ENCODE measurements at regions not wholly inside any gene's neighbourhood (a gene's known extent, or its start where the extent isn't known, plus 50 kb on each side); places are given as distances from the start of the nearest gene placed in this dataset.

GRCh38 chr3:167958141-167958540, 137.6 kb downstream of the GOLIM4 start:
- H3K4me3 ChIP-seq = no peak overlapping the region
- ATAC-seq (no peak), FAIRE-seq (no peak), DNase-seq (ENCODE audit: low read depth in 1 of 2, low spot score in 1 of 2) (no peak)
- CTCF ChIA-PET = no interaction called here
- TF ChIP-seq PBX3 (IDR thresholded peaks at IDR 0.05) (no peak), RAD21 (conservative IDR thresholded peaks at IDR 0.05 in 1 of 2, IDR thresholded peaks at IDR 0.05 in 1 of 2) (no peak), NPAS2 (CRISPR knock-in tag; IDR thresholded peaks at IDR 0.05; ENCODE audit: borderline replicate concordance) (no peak), CHD4 (IDR thresholded peaks at IDR 0.05; ENCODE audit: borderline replicate concordance) (no peak), HOXA7 (CRISPR knock-in tag; IDR thresholded peaks at IDR 0.05) (no peak), RARB (CRISPR knock-in tag; IDR thresholded peaks at IDR 0.05) (no peak), CBX8 (IDR thresholded peaks at IDR 0.05) (no peak)
- H3K4me1 ChIP-seq = no peaks in the 10 kb centered on the region
- H3K27ac ChIP-seq = no peak overlapping the region
- 0% methylated on average over 1 of the region's 1 CpG for WGBS (ENCODE audit: missing lambda C conversion rate)
- H3K4me2 ChIP-seq = no peak overlapping the region
- POLR2A ChIA-PET = no interaction called here
- H3K9me3 ChIP-seq = no peaks in the 10 kb centered on the region

- FAIRE-seq (no peak), DNase-seq (ENCODE audit: low read depth in 1 of 2, low spot score in 1 of 2) (no peak), ATAC-seq (no peak)
- TF ChIP-seq BHLHE40 (IDR thresholded peaks at IDR 0.05; ENCODE audit: low read depth, low read length) = no peak
- no peak for TF ChIP-seq JUNB (IDR thresholded peaks at IDR 0.05)
- TF ChIP-seq NFE2L2 (conservative IDR thresholded peaks at IDR 0.05; ENCODE audit: low read length) = no peak
- TF ChIP-seq FOSL2 (IDR thresholded peaks at IDR 0.05) = no peak
- no peak for TF ChIP-seq FOSL2 (CRISPR knock-in tag; IDR thresholded peaks at IDR 0.05)
- TF ChIP-seq NR3C1 (IDR thresholded peaks at IDR 0.05) = no peak
- TF ChIP-seq HDAC2 (IDR thresholded peaks at IDR 0.05) = no peak
- TF ChIP-seq PBX3 (IDR thresholded peaks at IDR 0.05) = no peak
- TF ChIP-seq JUN (IDR thresholded peaks at IDR 0.05) = no peak
- no peak for TF ChIP-seq TP53 (CRISPR knock-in tag; IDR thresholded peaks at IDR 0.05)
- TF ChIP-seq CTCF (IDR thresholded peaks at IDR 0.05) = no peak
- Histone ChIP-seq H3K4me1 (no peaks in the 10 kb centered on the region), H3K4me3 (no peak overlapping the region), H3K4me2 (no peak overlapping the region), H3K9me3 (no peaks in the 10 kb centered on the region), H3K27ac (no peak overlapping the region)
- CTCF ChIA-PET = no interaction called here
- POLR2A ChIA-PET = no interaction called here
- WGBS (ENCODE audit: missing lambda C conversion rate) = 50% methylated on average over 4 of the region's 4 CpGs
Measured at GRCh38 chr3:167952969-167953368, 142.8 kb downstream of the GOLIM4 start.

GRCh38 chr3:167950212-167950611, 145.5 kb downstream of the GOLIM4 start:
- no peak overlapping the region for H3K4me3 ChIP-seq
- DNase-seq (ENCODE audit: low read depth in 1 of 2, low spot score in 1 of 2) (no peak), FAIRE-seq (no peak), ATAC-seq (no peak)
- ChIA-PET POLR2A (no interaction called here), CTCF (no interaction called here)
- 55% methylated on average over 5 of the region's 5 CpGs for WGBS (ENCODE audit: missing lambda C conversion rate)
- no peaks in the 10 kb centered on the region for H3K9me3 ChIP-seq
- H3K27ac ChIP-seq = no peak overlapping the region
- no peaks in the 10 kb centered on the region for H3K4me1 ChIP-seq
- TF ChIP-seq CBX8 (IDR thresholded peaks at IDR 0.05) (no peak), POLR2A (IDR thresholded peaks at IDR 0.05; ENCODE audit: low read length) (no peak), EHF (CRISPR knock-in tag; IDR thresholded peaks at IDR 0.05) (no peak), HES2 (IDR thresholded peaks at IDR 0.05) (no peak), ZFP36 (IDR thresholded peaks at IDR 0.05; ENCODE audit: borderline replicate concordance, partially characterized antibody) (no peak), ELK1 (IDR thresholded peaks at IDR 0.05; ENCODE audit: low read depth, low read length) (no peak), ZSCAN20 (CRISPR knock-in tag; IDR thresholded peaks at IDR 0.05) (no peak)
- H3K4me2 ChIP-seq = no peak overlapping the region
